Nephron progenitor cell (in vitro differentiated cells): ENCODE measurements at regions not wholly inside any gene's neighbourhood (a gene's known extent, or its start where the extent isn't known, plus 50 kb on each side); places are given as distances from the start of the nearest gene placed in this dataset.

Experiments
- DNase-seq: peaks from one replicate; pipeline ENCODE4 v3.0.0; 2021
- H3K27ac Mint-ChIP-seq: 2 replicates; pipeline ENCODE4 v1.8.0; 2021; ENCODE audit warnings: mild to moderate bottlenecking, moderate library complexity, mixed read lengths
- H3K27me3 Mint-ChIP-seq: 2 replicates; pipeline ENCODE4 v1.8.0; 2021; ENCODE audit warnings: mild to moderate bottlenecking, low read depth, mixed read lengths; ENCODE audit not compliant: poor library complexity
- H3K36me3 Mint-ChIP-seq: 2 replicates; pipeline ENCODE4 v1.8.0; 2021; ENCODE audit warnings: low read depth, mixed read lengths
- H3K4me1 Mint-ChIP-seq: 2 replicates; pipeline ENCODE4 v1.8.0; 2021; ENCODE audit warnings: mixed read lengths
- H3K4me3 Mint-ChIP-seq: 2 replicates; pipeline ENCODE4 v1.8.0; 2021; ENCODE audit warnings: mild to moderate bottlenecking, moderate library complexity, mixed read lengths
- H3K9me3 Mint-ChIP-seq: 2 replicates; pipeline ENCODE4 v1.8.0; 2021; ENCODE audit warnings: mild to moderate bottlenecking, moderate library complexity, mixed read lengths
- CTCF ChIP-seq: fragments of 200-600 bp; sonication (generic); IDR thresholded peaks from 2 replicates; pipeline ENCODE4 v1.5.0; 2021; ENCODE audit warnings: antibody characterized with exemption

- Mint-ChIP-seq H3K36me3 (no peaks in the 10 kb centered on the region), H3K27me3 (no peaks in the 10 kb centered on the region), H3K27ac (no peak overlapping the region), H3K4me3 (no peak overlapping the region), H3K4me1 (peaks cover 6% of the 10 kb centered on the region), H3K9me3 (peaks cover under 1% of the 10 kb centered on the region)
- peak; percentile 10 for DNase-seq
- TF ChIP-seq CTCF = peak; percentile 54
These were observed 850.4 kb upstream of the FRG1 start for GRCh38 chr4:189090174-189090814.

- TF ChIP-seq CTCF = no peak
- Mint-ChIP-seq H3K9me3 (peaks cover 9% of the 10 kb centered on the region), H3K36me3 (no peaks in the 10 kb centered on the region), H3K4me1 (peaks cover 5% of the 10 kb centered on the region), H3K4me3 (no peak overlapping the region), H3K27me3 (no peaks in the 10 kb centered on the region), H3K27ac (no peak overlapping the region)
- DNase-seq = no peak
These were observed 848.1 kb upstream of the FRG1 start for GRCh38 chr4:189092581-189092980.

GRCh38 chr4:189096108-189096507 lies 844.6 kb upstream of the FRG1 start:
- no peak overlapping the region for H3K4me3 Mint-ChIP-seq
- DNase-seq = no peak
- no peak for TF ChIP-seq CTCF
- H3K36me3 Mint-ChIP-seq = no peaks in the 10 kb centered on the region
- H3K27ac Mint-ChIP-seq = no peak overlapping the region
- H3K27me3 Mint-ChIP-seq = no peaks in the 10 kb centered on the region
- H3K4me1 Mint-ChIP-seq = peaks cover 5% of the 10 kb centered on the region
- peaks cover 9% of the 10 kb centered on the region for H3K9me3 Mint-ChIP-seq

GRCh38 chr4:189096717-189097116 lies 844.0 kb upstream of the FRG1 start:
- Mint-ChIP-seq H3K4me3 (no peak overlapping the region), H3K9me3 (peaks cover 9% of the 10 kb centered on the region), H3K4me1 (peaks cover 5% of the 10 kb centered on the region), H3K27me3 (no peaks in the 10 kb centered on the region), H3K27ac (no peak overlapping the region), H3K36me3 (no peaks in the 10 kb centered on the region)
- TF ChIP-seq CTCF = peak; percentile 9
- no peak for DNase-seq

GRCh38 chr4:189098932-189099696 lies 841.6 kb upstream of the FRG1 start:
- no peaks in the 10 kb centered on the region for H3K36me3 Mint-ChIP-seq
- H3K27me3 Mint-ChIP-seq = no peaks in the 10 kb centered on the region
- no peak for TF ChIP-seq CTCF
- H3K4me1 Mint-ChIP-seq = peaks cover 5% of the 10 kb centered on the region
- H3K4me3 Mint-ChIP-seq = no peak overlapping the region
- peaks cover 9% of the 10 kb centered on the region for H3K9me3 Mint-ChIP-seq
- no peak overlapping the region for H3K27ac Mint-ChIP-seq
- DNase-seq = no peak
